ENCODE measurements at regions not wholly inside any gene's neighbourhood (a gene's known extent, or its start where the extent isn't known, plus 50 kb on each side); places are given as distances from the start of the nearest gene placed in this dataset.

GRCh38 chr2:60312618-60313017, 240.8 kb downstream of the BCL11A start:
- Mint-ChIP-seq H3K27ac (no peak overlapping the region), H3K9me3 (no peaks in the 10 kb centered on the region), H3K36me3 (no peaks in the 10 kb centered on the region)
- DNase-seq (ENCODE audit: low spot score in 2 of 2): no peak
- ATAC-seq: peak; percentile 60 to 81

DNA sequence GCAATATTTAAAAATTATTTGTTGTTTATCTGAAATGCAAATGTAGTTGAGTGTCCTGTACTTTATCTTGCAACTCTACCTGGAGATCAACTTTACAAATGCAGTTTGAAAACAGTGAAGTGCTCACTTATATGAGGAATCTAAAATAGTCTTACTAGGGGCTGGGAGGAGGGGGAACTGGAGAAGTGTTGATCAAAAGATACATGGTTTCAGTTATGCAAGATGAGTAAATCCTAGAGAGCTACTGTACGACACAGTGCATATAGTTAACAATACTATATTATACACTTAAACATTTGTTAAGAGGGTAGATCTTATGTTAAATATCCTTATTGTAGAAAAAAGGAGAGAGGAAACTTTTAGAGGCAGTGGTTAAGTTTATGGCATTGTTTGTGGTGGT, 241.9 kb downstream of the BCL11A start:
- Mint-ChIP-seq H3K36me3 (no peaks in the 10 kb centered on the region), H3K9me3 (no peaks in the 10 kb centered on the region), H3K27ac (no peak overlapping the region)
- peak; percentile 29 to 62 for ATAC-seq
- DNase-seq (ENCODE audit: low spot score in 2 of 2): no peak

- DNase-seq (ENCODE audit: low spot score in 2 of 2): no peak
Observed at GRCh38 chr2:60309941-60310660, 243.4 kb downstream of the BCL11A start.

GRCh38 chr2:60309336-60309735, 244.1 kb downstream of the BCL11A start:
- Mint-ChIP-seq H3K9me3 (no peaks in the 10 kb centered on the region), H3K36me3 (no peaks in the 10 kb centered on the region), H3K27ac (no peak overlapping the region)
- ATAC-seq: no peak
- DNase-seq (ENCODE audit: low spot score in 2 of 2): no peak

More at GRCh38 chr2:60309941-60310660, 243.4 kb downstream of the BCL11A start:
- no peak overlapping the region for H3K27ac Mint-ChIP-seq
- H3K36me3 Mint-ChIP-seq: no peaks in the 10 kb centered on the region
- no peak for ATAC-seq
- no peaks in the 10 kb centered on the region for H3K9me3 Mint-ChIP-seq

- no peaks in the 10 kb centered on the region for H3K36me3 Mint-ChIP-seq
- ATAC-seq (no peak), DNase-seq (ENCODE audit: low spot score in 2 of 2) (no peak)
- no peak overlapping the region for H3K27ac Mint-ChIP-seq
- no peaks in the 10 kb centered on the region for H3K9me3 Mint-ChIP-seq
Observed at GRCh38 chr2:60306267-60306861, 247.1 kb downstream of the BCL11A start.

DNA sequence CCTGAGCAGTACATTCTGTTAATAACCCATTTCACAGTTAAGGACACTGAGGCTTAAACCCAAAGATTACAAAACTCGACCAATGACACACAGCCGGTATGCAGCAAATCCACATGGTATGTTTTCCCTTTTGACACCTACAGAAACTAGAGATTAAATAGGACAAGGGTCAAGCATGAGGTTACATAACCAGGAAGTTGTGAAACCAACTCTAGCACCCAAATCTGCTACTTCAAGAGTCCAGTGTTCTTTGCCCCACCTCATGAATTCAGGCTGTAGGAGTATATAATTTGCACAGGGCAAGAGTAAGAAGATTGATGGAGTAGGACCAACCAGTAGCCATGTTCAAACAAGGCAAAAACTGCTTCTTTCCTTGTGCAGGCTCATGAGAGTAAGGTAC, 249.8 kb downstream of the BCL11A start:
- DNase-seq (ENCODE audit: low spot score in 2 of 2) (no peak), ATAC-seq (no peak)
- no peak overlapping the region for H3K27ac Mint-ChIP-seq
- H3K9me3 Mint-ChIP-seq: no peaks in the 10 kb centered on the region
- H3K36me3 Mint-ChIP-seq: no peaks in the 10 kb centered on the region

GRCh38 chr2:60302377-60303126, 250.9 kb downstream of the BCL11A start:
- no peaks in the 10 kb centered on the region for H3K36me3 Mint-ChIP-seq
- DNase-seq (ENCODE audit: low spot score in 2 of 2): no peak
- no peak for ATAC-seq
- H3K9me3 Mint-ChIP-seq: no peaks in the 10 kb centered on the region
- H3K27ac Mint-ChIP-seq: no peak overlapping the region

DNA sequence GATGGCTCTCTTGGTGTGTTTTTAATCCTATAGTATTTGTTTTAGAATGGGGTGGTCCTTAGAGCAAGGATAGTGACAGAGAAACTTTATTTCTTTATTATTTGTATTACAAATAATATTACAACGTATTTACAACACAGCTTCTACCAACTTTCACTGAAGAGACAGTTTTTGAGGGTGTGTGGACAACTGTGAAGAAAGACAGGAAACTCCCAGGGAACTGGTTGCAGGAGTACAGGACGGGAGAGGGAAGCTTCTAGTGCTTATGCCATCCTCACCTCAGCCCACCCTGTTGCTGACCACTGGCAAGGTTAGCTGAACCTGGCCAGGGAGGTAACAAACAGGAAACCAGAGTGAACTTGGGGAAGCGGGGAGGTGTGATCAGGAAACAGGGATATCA, 251.7 kb downstream of the BCL11A start:
- Mint-ChIP-seq H3K9me3 (no peaks in the 10 kb centered on the region), H3K36me3 (no peaks in the 10 kb centered on the region), H3K27ac (no peak overlapping the region)
- DNase-seq (ENCODE audit: low spot score in 2 of 2): no peak
- ATAC-seq: no peak

DNA sequence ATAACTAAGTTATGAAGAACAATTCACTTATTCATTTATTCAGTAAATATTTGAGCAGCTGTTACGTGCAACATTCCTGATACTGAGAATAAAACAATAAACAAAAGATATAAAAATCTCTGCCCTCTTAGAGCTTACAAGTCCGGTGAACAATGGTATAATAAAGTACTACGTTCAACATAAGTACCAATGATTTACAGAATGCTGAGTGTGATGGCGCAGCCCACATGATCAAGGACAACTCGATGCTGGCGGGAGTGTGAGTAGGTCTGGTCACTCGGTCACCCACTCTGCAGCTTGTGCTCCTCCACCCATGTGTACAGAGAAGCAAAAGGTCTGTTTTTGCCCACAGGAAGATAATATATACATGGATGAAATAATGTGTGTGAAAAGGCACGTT, 254.3 kb downstream of the BCL11A start:
- DNase-seq (ENCODE audit: low spot score in 2 of 2) (no peak), ATAC-seq (no peak)
- Mint-ChIP-seq H3K36me3 (no peaks in the 10 kb centered on the region), H3K27ac (no peak overlapping the region), H3K9me3 (no peaks in the 10 kb centered on the region)

DNA sequence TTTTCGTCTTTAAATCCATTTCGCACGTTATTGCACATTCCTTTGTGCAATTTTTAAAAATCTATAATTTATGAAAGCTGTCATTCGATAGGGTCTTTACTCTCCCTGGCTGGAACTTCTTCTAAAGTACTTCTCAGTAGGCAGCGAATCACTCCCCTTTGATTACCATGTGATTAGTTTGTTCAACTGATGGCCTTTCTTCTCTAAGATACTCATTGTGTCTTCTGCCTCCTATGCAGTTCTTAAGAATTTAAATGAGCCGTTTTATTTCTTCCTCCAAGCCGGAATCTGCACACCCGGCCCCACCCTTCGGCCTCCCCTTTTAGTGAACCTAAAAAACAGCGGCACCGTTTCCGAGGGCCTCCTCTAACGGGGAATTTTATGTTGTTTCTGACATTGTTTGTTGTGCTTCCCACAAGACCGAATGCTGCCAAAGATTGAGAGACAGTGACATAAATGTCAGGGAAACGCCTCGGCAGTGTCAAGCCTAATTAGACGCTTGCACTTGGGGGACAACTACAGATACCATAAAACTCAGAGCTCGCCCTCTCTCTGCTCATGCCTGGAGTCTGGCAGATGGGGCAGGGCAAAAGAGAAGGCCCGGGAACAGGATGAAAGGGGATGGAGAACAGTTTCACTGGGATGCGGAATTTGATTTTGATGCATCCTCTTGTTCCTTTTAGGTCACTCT, 255.3 kb downstream of the BCL11A start:
- DNase-seq (ENCODE audit: low spot score in 2 of 2) (no peak), ATAC-seq (no peak)
- Mint-ChIP-seq H3K36me3 (no peaks in the 10 kb centered on the region), H3K27ac (no peak overlapping the region), H3K9me3 (no peaks in the 10 kb centered on the region)

DNA sequence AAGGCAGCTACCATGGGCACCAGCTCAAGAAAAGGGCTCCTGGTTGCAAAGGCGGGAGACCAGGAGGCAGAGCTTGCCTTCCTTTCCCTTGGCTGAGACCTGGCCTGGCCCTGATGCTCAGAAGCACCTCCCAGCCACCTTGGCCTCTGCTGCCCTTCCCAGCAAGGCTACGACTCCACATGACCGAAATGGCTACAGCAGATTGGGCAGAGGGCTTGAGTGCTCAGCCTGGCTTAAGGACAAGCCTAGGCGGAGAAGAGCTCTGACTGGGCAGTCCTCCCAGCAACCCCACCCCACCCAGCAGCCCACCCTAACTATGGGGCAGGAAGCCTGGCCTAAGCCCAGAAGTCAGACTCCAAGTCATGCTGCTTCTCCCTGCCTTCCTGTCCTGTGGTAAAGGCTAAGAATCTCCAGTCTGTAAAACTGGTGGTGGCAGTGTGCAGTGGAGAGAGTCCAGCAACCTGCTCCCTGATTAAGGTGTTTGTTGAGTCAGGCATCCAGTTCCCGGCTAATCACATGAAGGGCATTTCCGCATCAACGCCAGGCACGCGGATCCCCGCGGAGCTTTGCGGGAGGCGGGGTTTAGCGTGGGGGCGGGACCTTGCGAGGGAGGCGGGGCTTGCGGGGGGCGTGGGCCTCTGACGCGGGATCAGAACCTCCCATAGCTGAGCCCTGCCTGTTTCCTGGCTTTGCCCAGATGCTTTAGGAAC, 256.0 kb downstream of the BCL11A start:
- H3K36me3 Mint-ChIP-seq: no peaks in the 10 kb centered on the region
- DNase-seq (ENCODE audit: low spot score in 2 of 2): no peak
- H3K9me3 Mint-ChIP-seq: no peaks in the 10 kb centered on the region
- H3K27ac Mint-ChIP-seq: peak overlapping the region in 1 of 2 donors; percentile 55
- no peak for ATAC-seq

DNA sequence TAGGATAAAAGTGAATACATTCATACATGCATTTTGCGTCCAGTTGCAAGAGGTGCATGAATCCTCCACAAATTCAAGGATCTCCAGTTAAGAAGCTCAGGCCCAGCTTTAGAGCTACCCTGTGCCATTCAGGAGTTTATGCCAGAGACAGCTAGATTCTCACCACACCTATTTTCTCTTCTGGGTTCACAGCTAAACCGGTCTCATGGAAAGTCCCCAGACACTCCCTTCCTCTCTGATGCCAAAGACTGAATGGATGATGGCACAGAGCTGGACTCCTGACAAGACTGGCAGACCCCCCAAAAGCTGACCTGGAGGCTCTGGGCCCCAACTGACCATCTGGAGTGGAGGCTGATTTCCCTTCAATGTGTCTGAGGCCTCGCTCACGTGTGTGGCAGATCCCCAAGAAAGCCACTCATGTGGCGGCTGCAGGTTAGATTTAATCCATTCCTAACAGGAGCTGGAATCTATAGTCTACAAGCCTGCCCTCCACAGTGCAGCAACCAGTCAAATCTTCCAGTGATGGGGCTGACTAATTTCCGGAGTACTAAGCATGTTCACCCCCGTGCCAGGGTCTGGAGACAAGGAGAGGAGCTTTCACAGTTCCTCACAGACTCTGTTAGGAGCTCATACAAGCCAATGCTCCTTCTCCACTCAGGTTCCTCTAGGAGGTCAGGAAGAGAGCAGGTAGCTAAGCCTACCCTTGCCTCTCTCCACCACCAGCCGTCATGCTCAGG, 257.1 kb downstream of the BCL11A start:
- Mint-ChIP-seq H3K9me3 (no peaks in the 10 kb centered on the region), H3K36me3 (no peaks in the 10 kb centered on the region), H3K27ac (no peak overlapping the region)
- no peak for DNase-seq (ENCODE audit: low spot score in 2 of 2)
- no peak for ATAC-seq

DNA sequence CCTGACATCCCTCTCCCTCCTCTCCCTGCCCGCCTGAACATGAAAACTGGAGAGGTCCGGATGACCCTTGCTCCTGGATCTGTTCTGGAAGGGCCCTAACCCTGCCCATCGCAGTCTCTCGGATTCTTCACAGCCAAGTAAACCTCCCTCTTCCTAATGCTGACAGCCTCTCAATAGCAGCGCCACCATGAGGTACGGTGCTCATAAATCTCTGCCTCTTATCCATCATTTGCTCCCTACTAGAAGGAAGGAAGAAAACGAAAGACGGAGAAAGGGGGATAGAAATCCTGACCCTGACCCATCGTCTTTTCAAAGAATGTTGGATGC, 257.9 kb downstream of the BCL11A start:
- Mint-ChIP-seq H3K27ac (no peak overlapping the region), H3K9me3 (no peaks in the 10 kb centered on the region), H3K36me3 (no peaks in the 10 kb centered on the region)
- ATAC-seq (no peak), DNase-seq (ENCODE audit: low spot score in 2 of 2) (no peak)

- Mint-ChIP-seq H3K36me3 (no peaks in the 10 kb centered on the region), H3K9me3 (no peaks in the 10 kb centered on the region), H3K27ac (no peak overlapping the region)
- no peak for DNase-seq (ENCODE audit: low spot score in 2 of 2)
- no peak for ATAC-seq
Observed at GRCh38 chr2:60294901-60295635, 258.4 kb downstream of the BCL11A start.

DNA sequence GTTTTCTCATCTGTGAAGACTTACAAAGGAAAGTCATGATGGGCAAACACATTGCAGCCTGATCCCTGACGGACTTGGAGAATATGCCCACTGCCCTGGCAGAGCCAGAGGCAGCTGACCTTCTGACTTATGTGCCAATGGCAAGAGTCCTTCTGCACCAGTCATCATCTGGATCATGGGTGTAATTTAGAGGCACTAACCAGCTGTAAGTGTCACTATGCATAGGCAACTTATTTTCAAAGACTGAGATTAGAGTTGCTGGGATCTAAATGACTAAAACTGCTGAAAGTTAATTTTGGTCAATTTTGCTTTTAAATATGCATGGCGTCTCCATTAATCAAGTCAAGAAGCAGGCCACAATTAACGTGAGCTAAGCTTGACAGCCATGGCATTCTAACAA, 261.2 kb downstream of the BCL11A start:
- no peaks in the 10 kb centered on the region for H3K9me3 Mint-ChIP-seq
- DNase-seq (ENCODE audit: low spot score in 2 of 2) (no peak), ATAC-seq (no peak)
- H3K27ac Mint-ChIP-seq: no peak overlapping the region
- H3K36me3 Mint-ChIP-seq: no peaks in the 10 kb centered on the region

- no peaks in the 10 kb centered on the region for H3K9me3 Mint-ChIP-seq
- no peaks in the 10 kb centered on the region for H3K36me3 Mint-ChIP-seq
- no peak for DNase-seq (ENCODE audit: low spot score in 2 of 2)
- no peak overlapping the region for H3K27ac Mint-ChIP-seq
- ATAC-seq: no peak
Observed at GRCh38 chr2:60290509-60290908, 262.9 kb downstream of the BCL11A start.
